HEK293 (cell line): ENCODE measurements at regions not wholly inside any gene's neighbourhood (a gene's known extent, or its start where the extent isn't known, plus 50 kb on each side); places are given as distances from the start of the nearest gene placed in this dataset.
"Not testable (repeated sequence)": the region's sequence is repeated elsewhere in the genome, so short reads cannot be mapped to it uniquely, and the experiment has no call there.

Experiments
- CTCF ChIA-PET: fragments of 350-600 bp; formaldehyde crosslinking; extraction: SDS; loops from one replicate; lab custom pipeline; 2021; ENCODE audit warnings: antibody characterized with exemption; lab: Yijun Ruan, JAX
- POLR2A ChIA-PET: fragments of 300-600 bp; formaldehyde crosslinking; extraction: SDS; loops from one replicate; lab custom pipeline; 2020; ENCODE audit warnings: antibody characterized with exemption, inconsistent platforms; lab: Yijun Ruan, JAX
- H3K27ac ChIP-seq: fragments of 200-500 bp; sonication (Bioruptor generic); 2 replicates; pipeline ENCODE4 v1.5.1; 2014; ENCODE audit warnings: low read depth, low read length, control low read depth, inconsistent platforms; ENCODE audit errors: extremely low read depth
- H3K36me3 ChIP-seq, 2 experiments: fragments of 200-500 bp in 1 of 2; sonication (Bioruptor generic) in 1 of 2; 1 replicate in 1 of 2; 2 replicates in 1 of 2; pipeline ENCODE4 v1.5.1; 2014 to 2017; ENCODE audit warnings: inconsistent platforms in 2 of 2, low read length in 2 of 2; ENCODE audit not compliant: control insufficient read depth in 2 of 2, insufficient read depth in 1 of 2
- H3K4me1 ChIP-seq: fragments of 200-500 bp; sonication (Bioruptor generic); 2 replicates; pipeline ENCODE4 v1.5.1; 2014; ENCODE audit warnings: mild to moderate bottlenecking, low read length, inconsistent platforms; ENCODE audit not compliant: control insufficient read depth, insufficient read depth
- H3K4me3 ChIP-seq: 2 replicates; pipeline ENCODE4 v1.5.1; 2011; ENCODE audit warnings: low read depth, mild to moderate bottlenecking, control low read depth, low read length, moderate library complexity
- H3K9me3 ChIP-seq: fragments of 200-500 bp; sonication (Bioruptor generic); 2 replicates; pipeline ENCODE4 v1.5.1; 2014; ENCODE audit warnings: low read depth, low read length, inconsistent platforms; ENCODE audit not compliant: control insufficient read depth, insufficient read depth
- BCL11A ChIP-seq: fragments of 450-650 bp; formaldehyde crosslinking; IDR thresholded peaks from 2 replicates; pipeline ENCODE4 v1.5.1; 2016; ENCODE audit warnings: low read depth, missing biosample characterization, missing genetic modification characterization
- ELK4 ChIP-seq: IDR thresholded peaks from 2 replicates; pipeline ENCODE4 v1.6.1; 2011; ENCODE audit warnings: mild to moderate bottlenecking, low read depth, low read length, borderline replicate concordance
- GLI2 ChIP-seq: fragments of 450-650 bp; formaldehyde crosslinking; IDR thresholded peaks from 2 replicates; pipeline ENCODE4; 2017; ENCODE audit warnings: missing biosample characterization, missing genetic modification characterization, low read depth, borderline replicate concordance
- HOXD13 ChIP-seq: sonication (generic); formaldehyde crosslinking; IDR thresholded peaks from 2 replicates; pipeline ENCODE4 v1.8.0; 2022; ENCODE audit warnings: missing genetic modification reagents, borderline replicate concordance
- MYNN ChIP-seq: fragments of 450-650 bp; formaldehyde crosslinking; IDR thresholded peaks from 2 replicates; pipeline ENCODE4 v1.5.1; 2016; ENCODE audit warnings: missing biosample characterization, missing genetic modification characterization, borderline replicate concordance
- PBX3 ChIP-seq: sonication (generic); formaldehyde crosslinking; IDR thresholded peaks from 2 replicates; pipeline ENCODE4 v1.8.1; 2022; ENCODE audit warnings: mild to moderate bottlenecking, moderate library complexity, missing genetic modification reagents
- SETDB1 ChIP-seq: IDR thresholded peaks from one replicate; pipeline ENCODE4 v1.6.1; 2017; ENCODE audit warnings: mild to moderate bottlenecking, low read length, moderate library complexity, mixed read lengths; ENCODE audit not compliant: insufficient read length
- ZNF16 ChIP-seq: fragments of 450-650 bp; formaldehyde crosslinking; IDR thresholded peaks from 2 replicates; pipeline ENCODE4 v1.5.1; 2016; ENCODE audit warnings: low read depth, missing biosample characterization, missing genetic modification characterization
- ZNF19 ChIP-seq: fragments of 450-650 bp; formaldehyde crosslinking; IDR thresholded peaks from 2 replicates; pipeline ENCODE4; 2016; ENCODE audit warnings: missing biosample characterization, missing genetic modification characterization, low read depth
- ZNF292 ChIP-seq: fragments of 450-650 bp; formaldehyde crosslinking; IDR thresholded peaks from 2 replicates; pipeline ENCODE4 v1.5.1; 2016; ENCODE audit warnings: low read depth, missing biosample characterization, missing genetic modification characterization, borderline replicate concordance
- ZNF354C ChIP-seq: fragments of 450-650 bp; formaldehyde crosslinking; IDR thresholded peaks from 2 replicates; pipeline ENCODE4 v1.5.1; 2016; ENCODE audit warnings: missing biosample characterization, missing genetic modification characterization, low read depth, borderline replicate concordance
- ZNF362 ChIP-seq: fragments of 450-650 bp; formaldehyde crosslinking; IDR thresholded peaks from 2 replicates; pipeline ENCODE4 v1.5.1; 2016; ENCODE audit warnings: missing biosample characterization, missing genetic modification characterization
- ZNF423 ChIP-seq: fragments of 450-650 bp; formaldehyde crosslinking; IDR thresholded peaks from 2 replicates; pipeline ENCODE4 v1.5.1; 2016; ENCODE audit warnings: missing biosample characterization, missing genetic modification characterization
- ZNF529 ChIP-seq: fragments of 450-650 bp; formaldehyde crosslinking; IDR thresholded peaks from 2 replicates; pipeline ENCODE4 v1.5.1; 2017; ENCODE audit warnings: missing genetic modification characterization, missing biosample characterization; ENCODE audit not compliant: insufficient replicate concordance
- ZNF600 ChIP-seq: fragments of 450-650 bp; formaldehyde crosslinking; IDR thresholded peaks from 2 replicates; pipeline ENCODE4 v1.5.1; 2016; ENCODE audit warnings: missing biosample characterization, missing genetic modification characterization
- ZNF626 ChIP-seq: fragments of 450-650 bp; sonication (Bioruptor Pico); formaldehyde crosslinking; IDR thresholded peaks from 2 replicates; pipeline ENCODE4 v1.5.1; 2018; ENCODE audit warnings: missing biosample characterization, missing genetic modification characterization, inconsistent platforms
- ZNF629 ChIP-seq: fragments of 450-650 bp; formaldehyde crosslinking; IDR thresholded peaks from 2 replicates; pipeline ENCODE4 v1.5.1; 2017; ENCODE audit warnings: missing biosample characterization, missing genetic modification characterization
- ZNF692 ChIP-seq: fragments of 450-650 bp; formaldehyde crosslinking; IDR thresholded peaks from 2 replicates; pipeline ENCODE4 v1.5.1; 2016; ENCODE audit warnings: missing biosample characterization, missing genetic modification characterization
- ZNF747 ChIP-seq: fragments of 450-650 bp; formaldehyde crosslinking; IDR thresholded peaks from 2 replicates; pipeline ENCODE4 v1.5.1; 2016; ENCODE audit warnings: missing biosample characterization, missing genetic modification characterization
- ZNF776 ChIP-seq: fragments of 450-650 bp; formaldehyde crosslinking; IDR thresholded peaks from 2 replicates; pipeline ENCODE4 v1.5.0; 2017; ENCODE audit warnings: missing biosample characterization, missing genetic modification characterization, borderline replicate concordance

- POLR2A ChIA-PET = no interaction called here
- Histone ChIP-seq H3K36me3 (no peaks in the 10 kb centered on the region), H3K9me3 (no peaks in the 10 kb centered on the region), H3K4me3 (no peak overlapping the region), H3K27ac (no peak overlapping the region)
- CTCF ChIA-PET = no interaction called here
- TF ChIP-seq ZNF692 (tag by site-specific recombination) (no peak), HOXD13 (CRISPR knock-in tag) (no peak), ZNF354C (no peak), ZNF292 (no peak), ZNF16 (tag by site-specific recombination) (no peak), PBX3 (no peak), MYNN (tag by site-specific recombination) (no peak), ZNF19 (tag by site-specific recombination) (no peak), ZNF529 (tag by site-specific recombination) (no peak), ZNF629 (no peak), ZNF747 (tag by site-specific recombination) (no peak), ZNF776 (tag by site-specific recombination) (no peak), GLI2 (tag by site-specific recombination) (no peak), ZNF423 (tag by site-specific recombination) (no peak), ZNF600 (tag by site-specific recombination) (no peak), ZNF362 (tag by site-specific recombination) (no peak), BCL11A (tag by site-specific recombination) (no peak), ZNF626 (tag by site-specific recombination) (no peak)
- TF ChIP-seq, all 188 proteins: peak for 0
- no peaks in the 10 kb centered on the region for H3K4me1 ChIP-seq
Measured at GRCh38 chr7:13132314-13132713, 444.9 kb downstream of the ARL4A start.

GRCh38 chr7:13136345-13136744, 448.9 kb downstream of the ARL4A start:
- peak; percentile 25 for TF ChIP-seq SETDB1
- H3K4me1 ChIP-seq, H3K27ac ChIP-seq, H3K4me3 ChIP-seq, H3K36me3 ChIP-seq, CTCF ChIA-PET, H3K9me3 ChIP-seq, POLR2A ChIA-PET: not testable (repeated sequence)

GRCh38 chr7:13139436-13139835, 452.0 kb downstream of the ARL4A start:
- ChIA-PET CTCF (no interaction called here), POLR2A (no interaction called here)
- H3K4me3 ChIP-seq = no peak overlapping the region
- no peaks in the 10 kb centered on the region for H3K9me3 ChIP-seq
- no peaks in the 10 kb centered on the region for H3K4me1 ChIP-seq
- H3K27ac ChIP-seq = no peak overlapping the region
- no peaks in the 10 kb centered on the region for H3K36me3 ChIP-seq
- no peak for TF ChIP-seq ELK4
